Uterus (tissue), 2 donors: ENCODE measurements at regions not wholly inside any gene's neighbourhood (a gene's known extent, or its start where the extent isn't known, plus 50 kb on each side); places are given as distances from the start of the nearest gene placed in this dataset.

Experiments
- CTCF ChIP-seq, 4 experiments: fragments of 200-600 bp in 2 of 4; fragments of 450-650 bp in 2 of 4; sonication (generic) in 2 of 4; IDR thresholded peaks; one replicate each; pipeline ENCODE4 v1.5.1; 2016 to 2019; ENCODE audit warnings: antibody characterized with exemption in 4 of 4, mild to moderate bottlenecking in 2 of 4, moderate library complexity in 1 of 4
- POLR2A ChIP-seq, 2 donors: fragments of 450-650 bp; IDR thresholded peaks; one replicate each; pipeline ENCODE4 v1.6.1; 2016; ENCODE audit warnings: antibody characterized with exemption in 2 of 2, mild to moderate bottlenecking in 1 of 2, moderate library complexity in 1 of 2

DNA sequence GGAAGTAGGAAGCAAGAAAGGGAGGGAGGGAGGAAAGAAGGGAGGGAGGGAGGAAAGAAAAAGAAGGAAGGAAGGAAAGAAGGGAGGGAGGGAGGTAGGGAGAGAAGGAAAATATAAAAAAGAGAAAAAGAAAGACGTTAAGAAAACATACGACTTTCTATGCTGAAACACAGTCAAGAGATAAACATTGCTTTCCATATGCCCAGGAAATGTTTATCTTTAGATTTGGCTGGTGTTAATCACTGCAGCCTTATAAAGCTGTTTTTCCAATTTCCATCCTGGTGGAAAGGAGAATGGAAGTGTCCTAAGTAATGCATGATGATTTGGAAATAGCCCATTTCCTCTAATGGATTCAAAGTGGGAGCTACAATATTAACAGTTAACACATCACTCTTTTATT lies 524.3 kb downstream of the MTRR start:
- TF ChIP-seq CTCF (IDR thresholded peaks at IDR 0.05) (no peak), POLR2A (IDR thresholded peaks at IDR 0.05) (no peak)
